SK-N-SH (cell line): ENCODE measurements at regions not wholly inside any gene's neighbourhood (a gene's known extent, or its start where the extent isn't known, plus 50 kb on each side); places are given as distances from the start of the nearest gene placed in this dataset.

Experiments used
- CTCF ChIA-PET: fragments of 300-600, 350-600 bp; formaldehyde crosslinking; extraction: SDS; loops from one replicate; lab custom pipeline; 2021; lab: Yijun Ruan, JAX
- POLR2A ChIA-PET: fragments of 350-600 bp; sonication (Branson Sonifier 250); formaldehyde crosslinking; extraction: SDS; loops from one replicate; lab custom pipeline; 2020; ENCODE audit warnings: antibody characterized with exemption, inconsistent platforms; lab: Yijun Ruan, JAX
- DNase-seq: peaks from one replicate; pipeline ENCODE4 v3.0.0; 2012
- H2AFZ ChIP-seq: fragments of 200-600 bp; sonication (generic); 2 replicates; pipeline ENCODE4 v1.8.1; 2016; ENCODE audit warnings: antibody characterized with exemption, mild to moderate bottlenecking, low read depth
- H3F3A ChIP-seq: fragments of 200-600 bp; sonication (generic); replicated peaks from 2 replicates; pipeline ENCODE3; 2016; ENCODE audit warnings: antibody characterized with exemption, mild to moderate bottlenecking; ENCODE audit not compliant: insufficient read depth
- H3K27ac ChIP-seq, 2 experiments: fragments of 200-500 bp in 1 of 2; fragments of 200-600 bp in 1 of 2; sonication (Bioruptor generic) in 1 of 2; sonication (generic), shearing (Covaris generic) in 1 of 2; 2 replicates each; pipeline versions ENCODE4 v1.5.1 to v1.6.1; 2014 to 2016; ENCODE audit warnings: low read depth in 2 of 2, inconsistent platforms in 1 of 2, low read length in 1 of 2, mild to moderate bottlenecking in 1 of 2, mixed read lengths in 1 of 2
- H3K27me3 ChIP-seq: fragments of 200-600 bp; sonication (generic), shearing (Covaris generic); 2 replicates; pipeline ENCODE4 v1.6.1; 2016; ENCODE audit warnings: mixed run types; ENCODE audit not compliant: insufficient read depth
- H3K36me3 ChIP-seq, 2 experiments: fragments of 200-500 bp in 1 of 2; fragments of 200-600 bp in 1 of 2; sonication (Bioruptor generic) in 1 of 2; sonication (generic) in 1 of 2; replicated peaks in 1 of 2; 2 replicates each; pipeline versions ENCODE3 to v1.5.1; 2014 to 2016; ENCODE audit warnings: low read length in 1 of 2, mild to moderate bottlenecking in 1 of 2; ENCODE audit not compliant: insufficient read depth in 2 of 2, control insufficient read depth in 1 of 2
- H3K4me1 ChIP-seq, 2 experiments: fragments of 200-500 bp in 1 of 2; fragments of 200-600 bp in 1 of 2; sonication (Bioruptor generic) in 1 of 2; sonication (generic), shearing (Covaris generic) in 1 of 2; 2 replicates each; pipeline versions ENCODE4 v1.5.1 to v1.6.1; 2014 to 2016; ENCODE audit warnings: low read depth in 1 of 2, low read length in 1 of 2, mixed run types in 1 of 2; ENCODE audit not compliant: insufficient read depth in 2 of 2, control insufficient read depth in 1 of 2
- H3K4me2 ChIP-seq: fragments of 200-600 bp; sonication (generic), shearing (Covaris generic); 2 replicates; pipeline ENCODE4 v1.6.1; 2017; ENCODE audit warnings: mixed run types
- H3K4me3 ChIP-seq, 2 experiments: fragments of 200-500 bp in 1 of 2; fragments of 200-600 bp in 1 of 2; sonication (Bioruptor generic) in 1 of 2; sonication (generic), shearing (Covaris generic) in 1 of 2; 2 replicates each; pipeline versions ENCODE4 v1.5.1 to v1.8.1; 2014 to 2016; ENCODE audit warnings: low read depth in 2 of 2, inconsistent platforms in 1 of 2, low read length in 1 of 2, mild to moderate bottlenecking in 1 of 2, mixed read lengths in 1 of 2, moderate library complexity in 1 of 2
- H3K79me2 ChIP-seq: fragments of 200-600 bp; sonication (generic); 2 replicates; pipeline ENCODE4 v1.8.1; 2017; ENCODE audit warnings: mild to moderate bottlenecking; ENCODE audit not compliant: insufficient read depth
- H3K9ac ChIP-seq: fragments of 200-600 bp; sonication (generic); 2 replicates; pipeline ENCODE4 v1.6.1; 2017; ENCODE audit warnings: mixed run types
- H3K9me2 ChIP-seq: fragments of 200-600 bp; sonication (generic); 2 replicates; pipeline ENCODE4 v1.6.1; 2017; ENCODE audit warnings: mixed run types
- H3K9me3 ChIP-seq: fragments of 200-600 bp; sonication (generic); 2 replicates; pipeline ENCODE4 v1.6.1; 2017; ENCODE audit warnings: mixed run types, mild to moderate bottlenecking, moderate library complexity
- H4K20me1 ChIP-seq: fragments of 200-600 bp; sonication (generic); 2 replicates; pipeline ENCODE4 v1.6.1; 2017; ENCODE audit warnings: mild to moderate bottlenecking, mixed run types; ENCODE audit not compliant: insufficient read depth
- CTCF ChIP-seq: fragments of 200-600 bp; sonication (generic); IDR thresholded peaks from 2 replicates; pipeline ENCODE4 v1.6.1; 2017; ENCODE audit warnings: antibody characterized with exemption, mild to moderate bottlenecking, moderate library complexity
- EP300 ChIP-seq, 2 experiments: IDR thresholded peaks; 2 replicates each; pipeline versions ENCODE4 v1.4.0 to v1.6.1; 2012; ENCODE audit warnings: borderline replicate concordance in 1 of 2, low read depth in 1 of 2, low read length in 1 of 2
- FOXJ3 ChIP-seq: sonication (generic); formaldehyde crosslinking; IDR thresholded peaks from 2 replicates; pipeline ENCODE4 v1.5.1; 2020; ENCODE audit warnings: mild to moderate bottlenecking, missing genetic modification reagents
- IRF3 ChIP-seq: fragments of 150-350 bp; IDR thresholded peaks from 2 replicates; pipeline ENCODE4 v1.6.1; 2016; ENCODE audit warnings: mild to moderate bottlenecking, low read depth, low read length
- MAX ChIP-seq: IDR thresholded peaks from 2 replicates; pipeline ENCODE4 v1.4.0; 2012; ENCODE audit warnings: low read depth
- MEF2A ChIP-seq: IDR thresholded peaks from 2 replicates; pipeline ENCODE4 v1.4.0; 2012; ENCODE audit warnings: low read depth, borderline replicate concordance
- NFIC ChIP-seq: IDR thresholded peaks from 2 replicates; pipeline ENCODE4 v1.4.0; 2012; ENCODE audit warnings: borderline replicate concordance
- RAD21 ChIP-seq: IDR thresholded peaks from 2 replicates; pipeline ENCODE4 v1.6.1; 2012; ENCODE audit warnings: mild to moderate bottlenecking, low read length
- REST ChIP-seq: IDR thresholded peaks from 2 replicates; pipeline ENCODE4 v1.6.1; 2012; ENCODE audit warnings: mild to moderate bottlenecking, low read depth, low read length, moderate library complexity
- RFX5 ChIP-seq: IDR thresholded peaks from 2 replicates; pipeline ENCODE4 v1.6.1; 2012; ENCODE audit warnings: mild to moderate bottlenecking, improper control_type of control experiment, low read length
- TAF1 ChIP-seq: IDR thresholded peaks from 2 replicates; pipeline ENCODE4 v1.6.1; 2012; ENCODE audit warnings: low read depth, mild to moderate bottlenecking, low read length, moderate library complexity, borderline replicate concordance
- USF1 ChIP-seq: IDR thresholded peaks from 2 replicates; pipeline ENCODE4 v1.4.0; 2012; ENCODE audit warnings: low read depth, borderline replicate concordance
- YY1 ChIP-seq: IDR thresholded peaks from 2 replicates; pipeline ENCODE4 v1.4.0; 2012; ENCODE audit warnings: low read depth, mild to moderate bottlenecking
- ZBTB33 ChIP-seq: IDR thresholded peaks from 2 replicates; pipeline ENCODE4 v1.4.0; 2012; ENCODE audit warnings: low read depth, borderline replicate concordance
- WGBS: methylation state at CpG from one replicate; pipeline ENCODE4 v1.1.6; 2017; ENCODE audit warnings: low lambda C conversion rate; 5-methylcytosine and 5-hydroxymethylcytosine counted together

GRCh38 chr5:85333276-85333675 is 948.6 kb upstream of the EDIL3 start (continued):
- no peak for TF ChIP-seq NFIC
- no peak for TF ChIP-seq RAD21
- TF ChIP-seq EP300 (IDR thresholded peaks at IDR 0.05; ENCODE audit: borderline replicate concordance in 1 of 2, low read depth in 1 of 2, low read length in 1 of 2), result no peak
- TF ChIP-seq TAF1, result no peak

GRCh38 chr5:85337435-85337834 is 952.8 kb upstream of the EDIL3 start:
- no peak overlapping the region for H3K27ac ChIP-seq
- H3K36me3 ChIP-seq, result no peaks in the 10 kb centered on the region
- ChIA-PET CTCF (no interaction called here), POLR2A (no interaction called here)
- H3K27me3 ChIP-seq, result no peaks in the 10 kb centered on the region
- no peaks in the 10 kb centered on the region for H3K9me2 ChIP-seq
- H3K9me3 ChIP-seq, result no peaks in the 10 kb centered on the region
- DNase-seq, result no peak
- no peak overlapping the region for H3K4me2 ChIP-seq
- no peak overlapping the region for H2AFZ ChIP-seq
- H3K4me3 ChIP-seq, result no peak overlapping the region
- no peak for TF ChIP-seq CTCF
- TF ChIP-seq REST, result no peak
- no peak for TF ChIP-seq FOXJ3 (CRISPR knock-in tag)
- no peak for TF ChIP-seq EP300 (IDR thresholded peaks at IDR 0.05; ENCODE audit: borderline replicate concordance in 1 of 2, low read depth in 1 of 2, low read length in 1 of 2)
- no peak for TF ChIP-seq ZBTB33
- TF ChIP-seq USF1, result no peak
- TF ChIP-seq RAD21, result no peak
- TF ChIP-seq IRF3, result no peak
- TF ChIP-seq TAF1, result no peak
- TF ChIP-seq MAX, result no peak
- no peak for TF ChIP-seq MEF2A
- no peak for TF ChIP-seq YY1
- no peak for TF ChIP-seq RFX5
- TF ChIP-seq NFIC, result no peak
- 3% methylated on average over 5 of the region's 5 CpGs for WGBS
- no peaks in the 10 kb centered on the region for H3F3A ChIP-seq
- no peaks in the 10 kb centered on the region; the same call in 1 of the 2 replicates for H3K79me2 ChIP-seq
- H3K9ac ChIP-seq, result no peak overlapping the region
- no peaks in the 10 kb centered on the region for H4K20me1 ChIP-seq
- no peaks in the 10 kb centered on the region for H3K4me1 ChIP-seq
